PFSK-1 (cell line): ENCODE measurements at regions not wholly inside any gene's neighbourhood (a gene's known extent, or its start where the extent isn't known, plus 50 kb on each side); places are given as distances from the start of the nearest gene placed in this dataset.

Source experiments
- POLR2AphosphoS5 ChIP-seq: IDR thresholded peaks from 2 replicates; pipeline ENCODE4 v1.6.1; 2012; ENCODE audit warnings: low read depth, mild to moderate bottlenecking, control low read depth, low read length, moderate library complexity
- SIN3A ChIP-seq: IDR thresholded peaks from 2 replicates; pipeline ENCODE4 v1.6.1; 2012; ENCODE audit warnings: mild to moderate bottlenecking, low read length, moderate library complexity, borderline replicate concordance; ENCODE audit not compliant: insufficient read depth
- TAF1 ChIP-seq: IDR thresholded peaks from 2 replicates; pipeline ENCODE4 v1.6.1; 2012; ENCODE audit warnings: low read length, control low read depth, borderline replicate concordance; ENCODE audit not compliant: insufficient read depth

- TF ChIP-seq POLR2AphosphoS5 (no peak), TAF1 (no peak), SIN3A (no peak)
Observed at GRCh38 chr7:116365797-116366196, 133.7 kb upstream of the CAV2 start.
